ENCODE measurements at regions not wholly inside any gene's neighbourhood (a gene's known extent, or its start where the extent isn't known, plus 50 kb on each side); places are given as distances from the start of the nearest gene placed in this dataset.

- Histone ChIP-seq H3K4me1 (no peaks in the 10 kb centered on the region), H3K27me3 (no peaks in the 10 kb centered on the region), H3K27ac (no peak overlapping the region), H3K36me3 (no peaks in the 10 kb centered on the region), H3K4me3 (no peak overlapping the region), H3K9me3 (no peaks in the 10 kb centered on the region)
- intact Hi-C loops (cut with DNase I) = no loop called here
- no peak for FAIRE-seq
- no peak for DNase-seq
- no peak for ATAC-seq
- WGBS, 2 donors = 82 to 94% methylated on average over 4 of the region's 4 CpGs
- TF ChIP-seq CTCF (IDR thresholded peaks at IDR 0.05) = no peak
Measured at GRCh38 chr14:88929656-88930436, 105.4 kb downstream of the TTC8 start.

- H3K36me3 ChIP-seq = no peaks in the 10 kb centered on the region
- 78 to 82% methylated on average over 11 of the region's 11 CpGs for WGBS, 2 donors
Measured at GRCh38 chr14:88931321-88932110, 107.1 kb downstream of the TTC8 start.

GRCh38 chr14:88933191-88933590, 108.7 kb downstream of the TTC8 start:
- no peak for TF ChIP-seq CTCF (IDR thresholded peaks at IDR 0.05)
- FAIRE-seq (no peak), ATAC-seq (no peak), DNase-seq (no peak)
- peaks cover 0 to 3% (median 0%) of the 10 kb centered on the region in 4 donors for H3K27me3 ChIP-seq
- no peaks in the 10 kb centered on the region for H3K9me3 ChIP-seq
- intact Hi-C loops (cut with DNase I) = no loop called here
- H3K36me3 ChIP-seq = no peaks in the 10 kb centered on the region
- no peak overlapping the region for H3K4me3 ChIP-seq
- H3K27ac ChIP-seq = no peak overlapping the region
- WGBS, 2 donors = 27 to 60% methylated on average over 1 of the region's 1 CpG
- H3K4me1 ChIP-seq = no peaks in the 10 kb centered on the region

More at GRCh38 chr14:88931321-88932110, 107.1 kb downstream of the TTC8 start:
- no peaks in the 10 kb centered on the region for H3K27me3 ChIP-seq
- FAIRE-seq (no peak), DNase-seq (no peak), ATAC-seq (no peak)
- intact Hi-C loops (cut with DNase I) = no loop called here
- H3K9me3 ChIP-seq = no peaks in the 10 kb centered on the region
- no peak overlapping the region for H3K4me3 ChIP-seq
- H3K27ac ChIP-seq = no peak overlapping the region
- H3K4me1 ChIP-seq = no peaks in the 10 kb centered on the region
- no peak for TF ChIP-seq CTCF (IDR thresholded peaks at IDR 0.05)

GRCh38 chr14:88934351-88934806, 109.9 kb downstream of the TTC8 start:
- no peak overlapping the region for H3K4me3 ChIP-seq
- H3K27ac ChIP-seq = no peak overlapping the region
- no peaks in the 10 kb centered on the region for H3K4me1 ChIP-seq
- TF ChIP-seq CTCF (IDR thresholded peaks at IDR 0.05) = no peak
- H3K36me3 ChIP-seq = no peaks in the 10 kb centered on the region
- intact Hi-C loops (cut with DNase I) = no loop called here
- ATAC-seq (no peak), FAIRE-seq (no peak), DNase-seq (no peak)
- WGBS, 2 donors = 24 to 37% methylated on average over 3 of the region's 3 CpGs
- peaks cover 0 to 3% (median 0%) of the 10 kb centered on the region in 4 donors for H3K27me3 ChIP-seq
- no peaks in the 10 kb centered on the region for H3K9me3 ChIP-seq

Measured in pancreas (tissue), 10 donors.